A673 (cell line): ENCODE measurements at regions not wholly inside any gene's neighbourhood (a gene's known extent, or its start where the extent isn't known, plus 50 kb on each side); places are given as distances from the start of the nearest gene placed in this dataset.
"Not testable (repeated sequence)": the region's sequence is repeated elsewhere in the genome, so short reads cannot be mapped to it uniquely, and the experiment has no call there.

ENCODE experiments used
- BruUV-seq: library from RNA; stranded (reverse); fragments of 400-500 nt; replicated peaks from 2 replicates; lab custom pipeline; 2021; lab: Mats Ljungman, UMichigan
- CTCF ChIA-PET: fragments of 300-600 bp; sonication (Branson Sonifier 250); formaldehyde crosslinking; loops from one replicate; lab custom pipeline; 2022; ENCODE audit warnings: antibody characterized with exemption; lab: Charles Lee
- POLR2A ChIA-PET: fragments of 300-600 bp; sonication (Branson Sonifier 250); formaldehyde crosslinking; loops from one replicate; lab custom pipeline; 2022; ENCODE audit warnings: antibody characterized with exemption; ENCODE audit not compliant: low non-redundant PET; lab: Charles Lee
- DNase-seq: peaks from one replicate; pipeline ENCODE4 v3.0.0-alpha.2; 2015; ENCODE audit warnings: low spot score
- H3K27ac ChIP-seq: fragments of 200-600 bp; sonication (generic); 2 replicates; pipeline ENCODE4 v1.5.1; 2016; ENCODE audit warnings: mixed run types, low read depth, mild to moderate bottlenecking, mixed read lengths, antibody characterized with exemption, low read length; ENCODE audit not compliant: poor library complexity, severe bottlenecking
- H3K27me3 ChIP-seq: fragments of 200-600 bp; sonication (generic); replicated peaks from 2 replicates; pipeline ENCODE4 v1.6.1; 2017; ENCODE audit warnings: mixed run types, low read depth, mild to moderate bottlenecking, mixed read lengths, antibody characterized with exemption, low read length; ENCODE audit not compliant: insufficient read depth, poor library complexity
- H3K36me3 ChIP-seq: fragments of 200-600 bp; sonication (generic); 2 replicates; pipeline ENCODE4 v1.6.1; 2016; ENCODE audit warnings: mixed run types, mild to moderate bottlenecking, mixed read lengths, antibody characterized with exemption, low read length; ENCODE audit not compliant: insufficient read depth, poor library complexity, severe bottlenecking
- H3K4me1 ChIP-seq: fragments of 200-600 bp; sonication (generic); 2 replicates; pipeline ENCODE4 v1.6.1; 2017; ENCODE audit warnings: mixed run types, mild to moderate bottlenecking, mixed read lengths, antibody characterized with exemption, low read length; ENCODE audit not compliant: insufficient read depth, poor library complexity, severe bottlenecking
- H3K4me3 ChIP-seq: fragments of 200-600 bp; sonication (generic); 2 replicates; pipeline ENCODE4 v1.5.1; 2016; ENCODE audit warnings: low read depth, mixed run types, mild to moderate bottlenecking, mixed read lengths, low read length; ENCODE audit not compliant: poor library complexity, severe bottlenecking
- H3K9me3 ChIP-seq: fragments of 200-600 bp; sonication (generic); 2 replicates; pipeline ENCODE4 v1.6.1; 2016; ENCODE audit warnings: mixed run types, low read depth, mild to moderate bottlenecking, mixed read lengths, antibody characterized with exemption, low read length; ENCODE audit not compliant: poor library complexity, severe bottlenecking
- EZH2 ChIP-seq: fragments of 200-600 bp; sonication (generic); IDR thresholded peaks from 2 replicates; pipeline ENCODE4 v1.6.1; 2017; ENCODE audit warnings: borderline replicate concordance, low read depth, mild to moderate bottlenecking, mixed read lengths, antibody characterized with exemption, low read length; ENCODE audit not compliant: poor library complexity, severe bottlenecking
- intact Hi-C: fragments of 100-400 bp; cut with micrococcal nuclease; formaldehyde crosslinking; loops from one replicate; pipeline ENCODE4 v1.10.0; 2022; ENCODE audit not compliant: unreplicated experiment
- TF ChIP-seq, protein P1 (sequence below): fragments of 300-800, 200-600 bp; sonication (generic); conservative IDR thresholded peaks from 2 replicates; pipeline ENCODE4 v1.5.1; 2017; ENCODE audit warnings: low read depth, mild to moderate bottlenecking, antibody characterized with exemption, low read length, moderate library complexity, mixed read lengths

GRCh38 chr6:95882371-95882770 lies 133.4 kb upstream of the FUT9 start:
- no peak for DNase-seq
- Histone ChIP-seq H3K9me3 (no peaks in the 10 kb centered on the region), H3K27me3 (no peaks in the 10 kb centered on the region), H3K4me3 (no peak overlapping the region), H3K4me1 (no peaks in the 10 kb centered on the region), H3K36me3 (no peaks in the 10 kb centered on the region), H3K27ac (no peak overlapping the region)
- TF ChIP-seq, protein P1, sequence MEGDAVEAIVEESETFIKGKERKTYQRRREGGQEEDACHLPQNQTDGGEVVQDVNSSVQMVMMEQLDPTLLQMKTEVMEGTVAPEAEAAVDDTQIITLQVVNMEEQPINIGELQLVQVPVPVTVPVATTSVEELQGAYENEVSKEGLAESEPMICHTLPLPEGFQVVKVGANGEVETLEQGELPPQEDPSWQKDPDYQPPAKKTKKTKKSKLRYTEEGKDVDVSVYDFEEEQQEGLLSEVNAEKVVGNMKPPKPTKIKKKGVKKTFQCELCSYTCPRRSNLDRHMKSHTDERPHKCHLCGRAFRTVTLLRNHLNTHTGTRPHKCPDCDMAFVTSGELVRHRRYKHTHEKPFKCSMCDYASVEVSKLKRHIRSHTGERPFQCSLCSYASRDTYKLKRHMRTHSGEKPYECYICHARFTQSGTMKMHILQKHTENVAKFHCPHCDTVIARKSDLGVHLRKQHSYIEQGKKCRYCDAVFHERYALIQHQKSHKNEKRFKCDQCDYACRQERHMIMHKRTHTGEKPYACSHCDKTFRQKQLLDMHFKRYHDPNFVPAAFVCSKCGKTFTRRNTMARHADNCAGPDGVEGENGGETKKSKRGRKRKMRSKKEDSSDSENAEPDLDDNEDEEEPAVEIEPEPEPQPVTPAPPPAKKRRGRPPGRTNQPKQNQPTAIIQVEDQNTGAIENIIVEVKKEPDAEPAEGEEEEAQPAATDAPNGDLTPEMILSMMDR: no peak
- no peak for TF ChIP-seq EZH2
- POLR2A ChIA-PET: no interaction called here
- CTCF ChIA-PET: no interaction called here
- intact Hi-C loops: no loop called here
- no TSS peak for BruUV-seq

- H3K9me3 ChIP-seq, H3K36me3 ChIP-seq, H3K27ac ChIP-seq, H3K4me1 ChIP-seq, H3K4me3 ChIP-seq, intact Hi-C loops, CTCF ChIA-PET, BruUV-seq, POLR2A ChIA-PET, H3K27me3 ChIP-seq, DNase-seq: not testable (repeated sequence)
Measured at GRCh38 chr6:95888711-95889110, 127.1 kb upstream of the FUT9 start.

- no TSS peak for BruUV-seq
- POLR2A ChIA-PET: no interaction called here
- Histone ChIP-seq H3K27ac (no peak overlapping the region), H3K27me3 (no peaks in the 10 kb centered on the region), H3K9me3 (no peaks in the 10 kb centered on the region), H3K4me1 (no peaks in the 10 kb centered on the region), H3K4me3 (no peak overlapping the region), H3K36me3 (no peaks in the 10 kb centered on the region)
- intact Hi-C loops: no loop called here
- no peak for DNase-seq
- CTCF ChIA-PET: no interaction called here
- TF ChIP-seq EZH2: no peak
- TF ChIP-seq, protein P1: no peak
Measured at GRCh38 chr6:95905132-95905531, 110.6 kb upstream of the FUT9 start.

GRCh38 chr6:95917034-95917433 lies 98.7 kb upstream of the FUT9 start:
- no peaks in the 10 kb centered on the region for H3K9me3 ChIP-seq
- ChIA-PET POLR2A (no interaction called here), CTCF (no interaction called here)
- no peaks in the 10 kb centered on the region for H3K36me3 ChIP-seq
- intact Hi-C loops: no loop called here
- TF ChIP-seq, protein P1: no peak
- TF ChIP-seq EZH2: no peak
- no peak for DNase-seq
- H3K27ac ChIP-seq: no peak overlapping the region
- H3K4me1 ChIP-seq: no peaks in the 10 kb centered on the region
- H3K27me3 ChIP-seq: no peaks in the 10 kb centered on the region
- H3K4me3 ChIP-seq: no peak overlapping the region
- BruUV-seq: no TSS peak
